Activated CD8-positive, alpha-beta T cell treated with anti-CD3 and anti-CD28 coated beads, Interleukin-2, amount 10 ng/mL, durations not matched to agents 7 days and 5 days (primary cell): ENCODE measurements at regions not wholly inside any gene's neighbourhood (a gene's known extent, or its start where the extent isn't known, plus 50 kb on each side); places are given as distances from the start of the nearest gene placed in this dataset.

ENCODE experiments used
- ATAC-seq: fragments of 150-1000 bp; cut with Tn5 transposase; one replicate; pipeline ENCODE4 v1.10.0; 2021; ENCODE audit warnings: moderate library complexity
- CTCF ChIA-PET: fragments of 350-600 bp; sonication (Branson Sonifier 250); formaldehyde crosslinking; loops from one replicate; lab custom pipeline; 2021; ENCODE audit warnings: antibody characterized with exemption; lab: Charles Lee
- POLR2A ChIA-PET: fragments of 350-600 bp; sonication (Branson Sonifier 250); formaldehyde crosslinking; loops from one replicate; lab custom pipeline; 2021; ENCODE audit warnings: antibody characterized with exemption; lab: Charles Lee
- DNase-seq: peaks from one replicate; pipeline ENCODE4 v3.0.0-alpha.2; 2020
- H3K27ac Mint-ChIP-seq: one replicate; pipeline ENCODE4 v1.8.0; 2021; ENCODE audit warnings: mild to moderate bottlenecking, mixed read lengths
- H3K27me3 Mint-ChIP-seq: one replicate; pipeline ENCODE4 v1.8.0; 2021; ENCODE audit warnings: low read depth, mixed read lengths
- H3K36me3 Mint-ChIP-seq: one replicate; pipeline ENCODE4 v1.8.0; 2021; ENCODE audit warnings: low read depth, mixed read lengths
- H3K4me1 Mint-ChIP-seq: one replicate; pipeline ENCODE4 v1.8.0; 2021; ENCODE audit warnings: low read depth, mixed read lengths
- H3K4me3 Mint-ChIP-seq: one replicate; pipeline ENCODE4 v1.8.0; 2021; ENCODE audit warnings: mild to moderate bottlenecking, mixed read lengths
- H3K9me3 Mint-ChIP-seq: one replicate; pipeline ENCODE4 v1.8.0; 2022; ENCODE audit warnings: mixed read lengths; ENCODE audit not compliant: insufficient read depth

GRCh38 chr7:35995334-35995733 is 157.7 kb upstream of the EEPD1 start:
- no peak for DNase-seq
- no peaks in the 10 kb centered on the region for H3K9me3 Mint-ChIP-seq
- no peaks in the 10 kb centered on the region for H3K36me3 Mint-ChIP-seq
- POLR2A ChIA-PET = no interaction called here
- CTCF ChIA-PET = no interaction called here
- no peak overlapping the region for H3K4me3 Mint-ChIP-seq
- no peak for ATAC-seq
- no peaks in the 10 kb centered on the region for H3K27me3 Mint-ChIP-seq
- H3K4me1 Mint-ChIP-seq = no peaks in the 10 kb centered on the region
- H3K27ac Mint-ChIP-seq = no peak overlapping the region

- Mint-ChIP-seq H3K27me3 (peaks cover 3% of the 10 kb centered on the region), H3K27ac (no peak overlapping the region), H3K4me3 (no peak overlapping the region), H3K36me3 (no peaks in the 10 kb centered on the region), H3K9me3 (no peaks in the 10 kb centered on the region), H3K4me1 (no peaks in the 10 kb centered on the region)
- POLR2A ChIA-PET = no interaction called here
- ATAC-seq (no peak), DNase-seq (no peak)
- CTCF ChIA-PET = no interaction called here
Observed at GRCh38 chr7:35998481-35998880, 154.6 kb upstream of the EEPD1 start.

GRCh38 chr7:36001546-36001945 is 151.5 kb upstream of the EEPD1 start:
- CTCF ChIA-PET = no interaction called here
- H3K9me3 Mint-ChIP-seq = no peaks in the 10 kb centered on the region
- H3K27me3 Mint-ChIP-seq = peaks cover 3% of the 10 kb centered on the region
- H3K27ac Mint-ChIP-seq = no peak overlapping the region
- ATAC-seq (no peak), DNase-seq (no peak)
- H3K36me3 Mint-ChIP-seq = no peaks in the 10 kb centered on the region
- H3K4me1 Mint-ChIP-seq = peaks cover 5% of the 10 kb centered on the region
- H3K4me3 Mint-ChIP-seq = no peak overlapping the region
- POLR2A ChIA-PET = no interaction called here

- H3K36me3 Mint-ChIP-seq = no peaks in the 10 kb centered on the region
Observed at GRCh38 chr7:36002900-36003299, 150.2 kb upstream of the EEPD1 start.

GRCh38 chr7:36003343-36003742 is 149.7 kb upstream of the EEPD1 start:
- H3K36me3 Mint-ChIP-seq = no peaks in the 10 kb centered on the region
- no peak for DNase-seq
- peaks cover 3% of the 10 kb centered on the region for H3K27me3 Mint-ChIP-seq
- ATAC-seq = no peak
- POLR2A ChIA-PET = no interaction called here
- H3K27ac Mint-ChIP-seq = no peak overlapping the region
- H3K4me1 Mint-ChIP-seq = peaks cover 5% of the 10 kb centered on the region
- H3K9me3 Mint-ChIP-seq = no peaks in the 10 kb centered on the region
- H3K4me3 Mint-ChIP-seq = no peak overlapping the region
- CTCF ChIA-PET = no interaction called here

More at GRCh38 chr7:36002900-36003299, 150.2 kb upstream of the EEPD1 start:
- Mint-ChIP-seq H3K4me1 (peaks cover 5% of the 10 kb centered on the region), H3K4me3 (no peak overlapping the region), H3K27ac (no peak overlapping the region), H3K27me3 (peaks cover 3% of the 10 kb centered on the region), H3K9me3 (no peaks in the 10 kb centered on the region)
- DNase-seq = no peak
- ATAC-seq = no peak
- POLR2A ChIA-PET = no interaction called here
- CTCF ChIA-PET = no interaction called here

- Mint-ChIP-seq H3K36me3 (no peaks in the 10 kb centered on the region), H3K4me1 (peaks cover 5% of the 10 kb centered on the region), H3K9me3 (no peaks in the 10 kb centered on the region), H3K4me3 (no peak overlapping the region), H3K27ac (no peak overlapping the region), H3K27me3 (peaks cover 3% of the 10 kb centered on the region)
- CTCF ChIA-PET = no interaction called here
- POLR2A ChIA-PET = no interaction called here
- DNase-seq = no peak
- ATAC-seq = no peak
Observed at GRCh38 chr7:36005293-36005692, 147.8 kb upstream of the EEPD1 start.

GRCh38 chr7:36005876-36006275 is 147.2 kb upstream of the EEPD1 start:
- H3K36me3 Mint-ChIP-seq = no peaks in the 10 kb centered on the region
- H3K4me3 Mint-ChIP-seq = no peak overlapping the region
- CTCF ChIA-PET = no interaction called here

GRCh38 chr7:36006636-36007229 is 146.3 kb upstream of the EEPD1 start:
- Mint-ChIP-seq H3K36me3 (no peaks in the 10 kb centered on the region), H3K27ac (no peak overlapping the region), H3K4me1 (peaks cover 5% of the 10 kb centered on the region), H3K27me3 (no peaks in the 10 kb centered on the region), H3K4me3 (no peak overlapping the region), H3K9me3 (no peaks in the 10 kb centered on the region)
- ATAC-seq (no peak), DNase-seq (no peak)
- ChIA-PET POLR2A (no interaction called here), CTCF (no interaction called here)

More at GRCh38 chr7:36005876-36006275, 147.2 kb upstream of the EEPD1 start:
- ATAC-seq (no peak), DNase-seq (no peak)
- POLR2A ChIA-PET = no interaction called here
- Mint-ChIP-seq H3K4me1 (peaks cover 5% of the 10 kb centered on the region), H3K27ac (no peak overlapping the region), H3K27me3 (peaks cover 2% of the 10 kb centered on the region), H3K9me3 (no peaks in the 10 kb centered on the region)

- no peak for DNase-seq
- ChIA-PET CTCF (interaction anchor here (0.6 kb wide), 1 partner anchor 308 kb away, joined by 3 read pairs; no protein-coding TSS in a partner anchor), POLR2A (no interaction called here)
- ATAC-seq = no peak
- Mint-ChIP-seq H3K27me3 (no peaks in the 10 kb centered on the region), H3K4me1 (no peaks in the 10 kb centered on the region), H3K9me3 (no peaks in the 10 kb centered on the region), H3K27ac (no peak overlapping the region), H3K36me3 (no peaks in the 10 kb centered on the region), H3K4me3 (no peak overlapping the region)
Observed at GRCh38 chr7:36010656-36011587, 142.1 kb upstream of the EEPD1 start.

GRCh38 chr7:36011588-36011965 is 141.5 kb upstream of the EEPD1 start:
- ATAC-seq (no peak), DNase-seq (no peak)
- H3K4me1 Mint-ChIP-seq = no peaks in the 10 kb centered on the region
- H3K4me3 Mint-ChIP-seq = no peak overlapping the region
- no peak overlapping the region for H3K27ac Mint-ChIP-seq
- H3K9me3 Mint-ChIP-seq = no peaks in the 10 kb centered on the region
- CTCF ChIA-PET = interaction anchor here (0.6 kb wide), 1 partner anchor 307 kb away, joined by 3 read pairs; no protein-coding TSS in a partner anchor
- POLR2A ChIA-PET = no interaction called here
- H3K27me3 Mint-ChIP-seq = no peaks in the 10 kb centered on the region
- no peaks in the 10 kb centered on the region for H3K36me3 Mint-ChIP-seq

GRCh38 chr7:36013246-36014014 is 139.6 kb upstream of the EEPD1 start:
- POLR2A ChIA-PET = no interaction called here
- no peaks in the 10 kb centered on the region for H3K36me3 Mint-ChIP-seq
- ATAC-seq = no peak
- no peak for DNase-seq
- H3K27me3 Mint-ChIP-seq = no peaks in the 10 kb centered on the region
- no peaks in the 10 kb centered on the region for H3K9me3 Mint-ChIP-seq
- H3K27ac Mint-ChIP-seq = no peak overlapping the region
- H3K4me3 Mint-ChIP-seq = no peak overlapping the region
- no peaks in the 10 kb centered on the region for H3K4me1 Mint-ChIP-seq
- CTCF ChIA-PET = interaction anchor here (1.2 kb wide), 1 partner anchor 306 kb away, joined by 3 read pairs; no protein-coding TSS in a partner anchor
